Inflammatory macrophage (primary cell): ENCODE measurements at regions not wholly inside any gene's neighbourhood (a gene's known extent, or its start where the extent isn't known, plus 50 kb on each side); places are given as distances from the start of the nearest gene placed in this dataset.
"Not testable (repeated sequence)": the region's sequence is repeated elsewhere in the genome, so short reads cannot be mapped to it uniquely, and the experiment has no call there.

ENCODE experiments used
- DNase-seq, 2 donors: peaks; one replicate each; pipeline ENCODE4 v3.0.0-alpha.2; 2020 to 2022

- DNase-seq = no peak
Measured at GRCh38 chr4:110359076-110359475, 116.9 kb upstream of the ENPEP start.

- DNase-seq = no peak
Measured at GRCh38 chr4:110357521-110357920, 118.4 kb upstream of the ENPEP start.

GRCh38 chr4:110354460-110354859, 121.5 kb upstream of the ENPEP start:
- DNase-seq = no peak

DNA sequence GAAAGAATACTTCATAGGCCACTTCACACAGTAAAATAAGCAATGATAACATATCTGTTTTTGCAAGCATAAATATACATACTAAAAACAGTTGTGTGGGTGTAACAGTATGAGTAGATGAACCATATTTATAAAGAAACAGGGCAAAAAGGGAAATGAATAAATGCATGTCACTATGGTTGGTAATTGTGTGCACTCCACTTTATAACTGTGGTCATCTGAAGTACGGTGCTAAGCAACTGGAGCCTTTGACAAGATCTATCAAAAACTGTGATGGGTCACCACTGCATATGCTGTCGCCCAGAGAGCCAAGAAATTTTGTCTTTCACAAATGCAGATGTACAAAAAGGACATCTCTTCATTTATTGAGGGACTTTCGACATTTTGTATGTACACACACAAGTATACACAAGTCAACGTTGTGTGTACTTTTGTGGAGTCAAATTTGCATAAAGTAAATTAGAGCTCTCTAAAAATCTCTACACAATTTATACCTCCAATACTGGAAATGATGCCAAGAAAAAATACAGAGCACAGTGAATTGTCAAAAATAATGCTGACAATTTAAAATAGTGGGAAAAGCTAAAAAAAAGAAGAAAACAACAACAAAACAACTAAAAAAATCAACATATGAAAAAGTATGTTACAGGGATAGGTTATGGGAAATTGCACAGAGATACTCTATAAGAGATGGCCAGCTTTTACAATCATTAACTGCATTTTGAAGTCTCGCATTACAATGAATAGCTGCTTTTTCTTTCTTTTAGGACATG, 123.1 kb upstream of the ENPEP start:
- no peak for DNase-seq

DNA sequence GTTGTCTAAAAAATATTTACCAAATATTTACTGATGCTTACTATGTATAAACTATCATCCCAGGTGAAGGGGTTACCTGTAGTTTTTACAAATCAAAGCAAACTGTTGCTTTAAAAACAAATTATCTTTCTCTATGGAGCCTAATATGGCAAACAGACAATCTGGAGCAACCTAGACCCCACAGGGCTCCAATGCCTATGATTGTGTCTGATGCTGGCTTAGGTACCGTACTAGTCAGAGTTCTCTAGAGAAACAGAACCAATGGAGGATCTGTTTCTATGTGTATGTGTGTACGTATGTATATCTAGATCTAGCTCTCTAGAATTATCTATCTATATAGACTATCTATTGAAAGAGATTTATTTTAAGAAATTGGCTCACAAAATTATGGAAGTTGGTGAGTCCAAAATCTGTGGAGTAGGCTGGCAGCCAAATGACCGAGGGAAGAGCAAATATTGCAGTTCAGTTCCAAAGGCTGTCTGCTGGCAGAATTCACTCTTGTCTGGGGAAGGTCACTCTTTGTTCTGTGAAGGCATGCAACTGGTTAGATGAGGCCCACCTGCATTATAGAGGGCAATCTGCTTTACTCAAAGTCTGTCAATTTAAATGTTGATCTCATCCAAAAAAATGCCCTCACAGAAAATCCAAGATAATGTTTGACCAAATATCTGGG, 127.1 kb upstream of the ENPEP start:
- DNase-seq = no peak

DNA sequence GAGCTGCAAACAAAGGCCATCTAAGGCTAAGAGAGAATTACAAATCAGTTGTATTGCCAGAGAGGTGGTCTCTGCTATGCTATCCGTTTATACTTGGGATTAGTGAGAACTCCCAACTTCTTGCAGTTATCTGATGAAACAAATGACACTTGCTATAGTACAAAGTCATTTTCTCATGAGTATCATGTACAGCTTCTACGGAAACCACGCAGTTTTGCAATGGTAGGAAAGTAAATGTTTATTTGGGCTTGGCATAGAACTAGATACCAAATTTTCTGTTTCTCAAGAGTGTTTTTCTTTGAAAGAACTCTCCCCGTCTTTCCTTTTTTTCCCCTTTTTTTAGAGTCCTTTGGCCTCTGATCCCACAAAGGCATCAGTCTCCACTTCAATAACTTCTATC, 128.2 kb upstream of the ENPEP start:
- no peak for DNase-seq

GRCh38 chr4:110344165-110344564, 131.8 kb upstream of the ENPEP start:
- DNase-seq = peak in 1 of 2 donors; percentile 13

GRCh38 chr4:110343534-110343933, 132.4 kb upstream of the ENPEP start:
- no peak for DNase-seq

- not testable (repeated sequence) for DNase-seq
Measured at GRCh38 chr4:110341118-110341517, 134.8 kb upstream of the ENPEP start.

GRCh38 chr4:110335399-110335798, 137.0 kb upstream of the ELOVL6 start:
- DNase-seq = no peak

DNA sequence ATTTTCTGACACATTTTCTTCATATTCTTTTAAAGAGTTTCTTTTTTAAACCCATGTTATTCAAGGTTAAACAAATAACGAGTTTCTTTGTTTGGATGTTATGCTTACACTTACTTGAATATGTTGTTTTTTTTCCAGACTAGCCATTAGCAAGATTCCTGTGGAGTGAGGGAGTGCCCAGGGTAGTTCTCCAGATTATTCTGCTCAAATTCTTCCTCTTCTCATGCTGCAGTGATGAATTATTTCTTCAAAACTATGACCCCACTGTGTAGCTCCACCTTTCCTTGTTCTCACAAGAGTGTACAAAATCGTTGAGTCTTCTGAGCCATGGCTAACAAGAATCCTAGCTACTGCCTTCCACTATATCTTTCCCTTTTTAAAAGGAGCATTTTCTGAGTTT, 134.1 kb upstream of the ELOVL6 start:
- no peak for DNase-seq

DNA sequence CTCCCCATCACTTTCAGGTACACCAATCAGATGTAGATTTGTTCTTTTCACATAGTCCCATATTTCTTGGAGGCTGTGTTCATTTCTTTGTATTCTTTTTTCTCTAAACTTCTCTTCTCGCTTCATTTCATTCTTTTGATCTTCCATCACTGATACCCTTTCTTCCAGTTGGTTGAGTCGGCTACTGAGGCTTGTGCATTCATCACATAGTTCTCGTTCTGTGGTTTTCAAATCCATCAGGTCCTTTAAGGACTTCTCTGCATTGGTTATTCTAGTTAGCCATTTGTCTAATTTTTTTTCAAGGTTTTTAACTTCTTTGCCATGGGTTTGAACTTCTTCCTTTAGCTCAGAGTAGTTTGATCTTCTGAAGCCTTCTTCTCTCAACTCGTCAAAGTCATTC, 128.0 kb upstream of the ELOVL6 start:
- not testable (repeated sequence) for DNase-seq

DNA sequence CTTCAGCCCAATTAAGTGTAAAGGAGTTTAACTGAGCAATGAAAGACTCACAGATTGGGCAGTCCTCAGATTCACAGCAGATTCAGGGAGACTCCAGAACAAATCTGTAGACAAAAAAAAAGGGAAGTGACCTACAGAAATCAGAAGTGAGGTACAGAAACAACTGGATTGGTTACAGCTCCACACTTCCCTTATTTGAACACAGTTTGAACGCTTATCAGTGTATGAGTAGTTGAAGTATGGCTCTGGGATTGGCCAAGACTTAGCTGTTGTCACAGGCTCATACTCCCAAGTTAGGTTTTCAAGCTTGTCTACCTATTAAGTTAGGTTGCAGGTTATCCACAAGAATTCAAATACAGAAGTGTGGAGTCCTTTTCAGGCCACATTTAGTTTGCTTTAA, 112.4 kb upstream of the ELOVL6 start:
- DNase-seq = peak; percentile 30 to 49

DNA sequence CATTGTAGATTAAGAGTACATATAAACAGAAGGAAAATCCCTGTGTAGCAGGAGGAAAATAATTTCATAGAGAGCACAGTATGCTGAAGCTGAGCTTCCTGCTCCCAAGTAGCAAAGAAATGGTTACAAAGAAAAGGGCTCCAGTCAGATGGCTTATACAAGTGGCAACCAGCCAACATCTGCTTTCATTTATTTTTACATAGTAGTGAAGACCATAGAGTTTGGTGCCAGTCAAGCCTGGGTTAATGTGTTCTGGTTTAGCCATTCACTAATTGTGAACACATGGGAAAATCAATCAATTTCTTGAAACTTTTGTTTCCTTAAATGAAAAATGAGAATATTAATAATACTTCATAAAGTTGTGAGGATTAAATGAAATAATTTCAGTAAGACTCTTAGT, 111.3 kb upstream of the ELOVL6 start:
- no peak for DNase-seq

- DNase-seq = no peak
Measured at GRCh38 chr4:110306303-110306702, 107.9 kb upstream of the ELOVL6 start.

DNA sequence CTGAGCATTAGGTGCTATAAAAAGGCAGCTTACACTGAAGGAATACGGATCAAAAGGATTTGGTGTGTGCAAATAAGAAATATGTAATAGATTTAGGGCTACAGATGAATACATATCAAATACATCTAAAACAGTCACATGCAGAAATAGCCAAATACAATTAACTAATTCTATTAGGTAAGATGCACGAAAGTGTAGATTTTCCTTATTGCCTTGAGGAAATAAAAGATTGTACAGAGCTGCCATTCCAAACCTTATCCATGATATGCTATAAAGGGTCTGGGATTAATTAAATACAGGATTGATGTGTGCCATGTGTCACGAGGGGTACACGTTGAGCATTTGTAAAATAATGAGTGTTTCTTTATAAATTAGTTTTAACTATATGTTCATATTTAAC, 107.0 kb upstream of the ELOVL6 start:
- DNase-seq = no peak

DNA sequence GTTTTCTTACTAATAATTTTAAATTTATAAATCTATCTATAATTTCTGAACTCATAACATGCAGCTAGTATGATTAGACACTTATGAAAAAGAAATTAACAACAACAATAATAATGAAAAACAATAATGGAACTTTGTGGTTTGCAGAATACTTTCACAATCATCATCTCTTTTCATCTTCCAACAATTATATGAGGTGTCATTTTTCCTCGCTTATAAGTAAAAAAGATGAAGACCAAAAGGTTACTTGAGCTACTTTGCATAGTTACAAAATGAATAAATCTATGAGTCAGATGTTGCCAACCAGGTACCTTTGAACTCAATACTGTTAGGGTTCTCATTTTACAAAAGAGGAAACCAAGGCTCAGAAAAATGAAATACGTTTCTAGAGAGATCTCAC, 98.5 kb upstream of the ELOVL6 start:
- DNase-seq = no peak

GRCh38 chr4:110294165-110294564, 95.8 kb upstream of the ELOVL6 start:
- DNase-seq = no peak

DNA sequence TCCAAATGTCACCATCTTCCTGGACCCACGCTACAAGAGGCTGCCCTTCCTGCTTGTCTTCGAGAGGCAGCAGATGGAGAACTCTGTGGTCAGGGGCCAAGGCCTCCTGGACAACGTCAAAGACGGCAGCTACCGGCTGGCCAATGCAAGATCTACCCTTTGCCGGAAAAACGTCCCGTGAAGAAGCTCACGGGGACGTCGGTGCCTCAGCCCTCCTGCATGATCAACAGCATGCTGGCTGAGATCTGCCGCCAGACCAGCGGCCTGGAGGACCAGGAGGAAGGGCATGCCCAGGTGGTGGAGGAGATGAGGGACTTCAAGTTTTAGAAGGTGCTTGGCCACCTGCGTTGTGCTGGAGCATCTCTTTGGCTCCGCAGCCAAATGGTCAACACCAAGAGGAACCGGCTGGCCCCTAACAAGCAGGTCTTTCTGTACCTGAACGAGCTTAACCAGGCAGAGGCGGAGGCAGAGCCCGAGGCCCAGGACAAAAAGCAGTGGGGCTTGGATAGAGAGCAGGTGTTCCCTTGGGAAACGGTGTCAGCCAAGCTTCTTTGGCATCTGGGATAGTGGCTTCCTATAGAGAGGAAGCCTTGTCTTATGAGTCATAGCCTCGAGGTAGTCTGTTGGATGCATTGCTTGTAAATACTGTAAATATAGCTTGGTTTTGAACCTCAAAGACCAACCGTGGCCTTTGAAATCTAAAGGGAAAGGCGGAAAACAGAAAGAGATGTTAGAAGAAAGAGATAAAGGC, 94.8 kb upstream of the ELOVL6 start:
- no peak for DNase-seq

- DNase-seq = no peak
Measured at GRCh38 chr4:110290511-110290910, 92.1 kb upstream of the ELOVL6 start.

DNA sequence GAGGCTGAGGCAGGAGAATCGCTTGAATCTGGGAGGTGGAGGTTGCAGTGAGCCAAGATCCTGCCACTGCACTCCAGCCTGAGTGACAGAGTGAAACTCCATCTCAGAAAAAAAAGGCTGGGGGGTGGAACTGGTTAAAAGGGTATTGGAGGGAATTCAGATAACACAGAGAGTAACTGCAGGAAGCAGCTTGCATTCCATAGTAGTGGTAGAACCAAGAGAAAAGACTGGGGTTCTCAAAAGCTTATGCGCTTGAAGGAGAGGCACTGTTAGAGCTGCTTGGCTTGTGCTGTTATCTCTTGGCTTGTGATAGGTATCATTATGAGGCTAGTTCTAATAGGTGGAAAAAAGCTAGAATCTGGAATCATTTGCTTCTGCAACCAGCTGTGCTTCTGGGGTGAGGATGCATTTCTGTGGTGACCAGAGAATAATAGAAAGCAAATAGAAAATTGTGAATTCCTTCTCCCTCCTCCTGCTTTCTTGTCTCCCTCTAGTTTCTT, 91.2 kb upstream of the ELOVL6 start:
- no peak for DNase-seq

DNA sequence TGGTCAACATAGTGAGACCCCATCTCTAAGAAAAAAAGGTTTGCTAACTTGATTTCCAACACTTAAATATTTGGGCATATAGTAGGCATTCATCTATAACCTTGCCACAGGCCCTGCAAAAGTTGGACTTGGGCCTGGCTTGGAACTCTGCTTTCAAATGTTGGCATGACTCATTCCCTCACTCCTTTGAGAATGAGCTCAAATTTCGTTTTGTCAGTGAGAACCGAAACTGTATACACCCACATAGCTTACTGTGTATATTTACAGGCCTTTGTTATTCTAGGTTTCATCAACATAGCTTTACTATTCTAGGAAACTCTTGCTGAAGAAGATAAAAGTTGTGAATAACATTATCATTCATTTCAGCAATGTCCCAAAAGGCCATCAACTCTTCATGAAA, 88.7 kb upstream of the ELOVL6 start:
- DNase-seq = peak in 1 of 2 donors; percentile 29

- no peak for DNase-seq
Measured at GRCh38 chr4:110278127-110278526, 79.7 kb upstream of the ELOVL6 start.

GRCh38 chr4:110275871-110276270, 77.5 kb upstream of the ELOVL6 start:
- DNase-seq = no peak
